D721Med (cell line): ENCODE measurements at regions not wholly inside any gene's neighbourhood (a gene's known extent, or its start where the extent isn't known, plus 50 kb on each side); places are given as distances from the start of the nearest gene placed in this dataset.

Experiments
- DNase-seq: peaks from one replicate; pipeline ENCODE4 v3.0.0; 2011; ENCODE audit warnings: low spot score; ENCODE audit not compliant: insufficient read length
- FAIRE-seq: peaks from 2 replicates; lab custom pipeline; 2011; peaks lifted over from hg19 to GRCh38; lab: Jason Lieb, UNC
- TF ChIP-seq, protein P1 (sequence below): IDR thresholded peaks from 2 replicates; pipeline ENCODE4 v1.5.1; 2012; ENCODE audit warnings: mild to moderate bottlenecking, control low read depth; ENCODE audit not compliant: insufficient read depth; ENCODE audit errors: missing control alignments

GRCh38 chr18:42275138-42275535 lies 320.1 kb downstream of the PIK3C3 start:
- FAIRE-seq (no peak), DNase-seq (no peak)
- TF ChIP-seq, protein P1, sequence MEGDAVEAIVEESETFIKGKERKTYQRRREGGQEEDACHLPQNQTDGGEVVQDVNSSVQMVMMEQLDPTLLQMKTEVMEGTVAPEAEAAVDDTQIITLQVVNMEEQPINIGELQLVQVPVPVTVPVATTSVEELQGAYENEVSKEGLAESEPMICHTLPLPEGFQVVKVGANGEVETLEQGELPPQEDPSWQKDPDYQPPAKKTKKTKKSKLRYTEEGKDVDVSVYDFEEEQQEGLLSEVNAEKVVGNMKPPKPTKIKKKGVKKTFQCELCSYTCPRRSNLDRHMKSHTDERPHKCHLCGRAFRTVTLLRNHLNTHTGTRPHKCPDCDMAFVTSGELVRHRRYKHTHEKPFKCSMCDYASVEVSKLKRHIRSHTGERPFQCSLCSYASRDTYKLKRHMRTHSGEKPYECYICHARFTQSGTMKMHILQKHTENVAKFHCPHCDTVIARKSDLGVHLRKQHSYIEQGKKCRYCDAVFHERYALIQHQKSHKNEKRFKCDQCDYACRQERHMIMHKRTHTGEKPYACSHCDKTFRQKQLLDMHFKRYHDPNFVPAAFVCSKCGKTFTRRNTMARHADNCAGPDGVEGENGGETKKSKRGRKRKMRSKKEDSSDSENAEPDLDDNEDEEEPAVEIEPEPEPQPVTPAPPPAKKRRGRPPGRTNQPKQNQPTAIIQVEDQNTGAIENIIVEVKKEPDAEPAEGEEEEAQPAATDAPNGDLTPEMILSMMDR = no peak

GRCh38 chr18:42275949-42276730 lies 321.1 kb downstream of the PIK3C3 start:
- FAIRE-seq (no peak), DNase-seq (no peak)
- TF ChIP-seq, protein P1 = no peak

GRCh38 chr18:42281124-42281523 lies 326.1 kb downstream of the PIK3C3 start:
- TF ChIP-seq, protein P1 = no peak
- FAIRE-seq (peak; percentile 29), DNase-seq (no peak)

- TF ChIP-seq, protein P1 = no peak
- FAIRE-seq = peak; percentile 16
- no peak for DNase-seq
These were observed 326.8 kb downstream of the PIK3C3 start for GRCh38 chr18:42281851-42282250.

GRCh38 chr18:42287047-42287446 lies 332.0 kb downstream of the PIK3C3 start:
- DNase-seq (no peak), FAIRE-seq (peak; percentile 86)
- TF ChIP-seq, protein P1 = no peak

GRCh38 chr18:42288129-42288528 lies 333.1 kb downstream of the PIK3C3 start:
- FAIRE-seq = peak; percentile 95
- no peak for DNase-seq
- TF ChIP-seq, protein P1 = no peak

DNA sequence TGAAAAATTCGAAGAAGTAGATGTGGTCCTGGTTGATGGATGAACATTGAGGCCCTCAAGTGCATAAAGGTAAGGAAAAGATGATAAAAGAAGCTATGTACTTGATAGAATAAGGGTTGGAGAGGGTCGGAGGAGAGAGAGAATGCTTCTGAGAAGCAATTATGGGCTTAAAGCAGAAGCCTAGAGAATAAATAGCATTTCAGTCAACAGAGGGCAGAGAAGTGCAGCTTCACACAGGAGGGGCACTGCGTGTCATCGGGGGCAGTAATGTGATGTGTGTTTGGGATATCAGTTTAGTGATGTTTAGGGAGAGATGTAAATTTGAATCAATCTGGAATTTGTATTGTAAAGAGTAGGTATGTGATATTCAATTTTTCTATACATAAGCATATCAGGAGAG lies 334.5 kb downstream of the PIK3C3 start:
- DNase-seq (no peak), FAIRE-seq (no peak)
- TF ChIP-seq, protein P1 = no peak
